GM19023 (cell line): ENCODE measurements at regions not wholly inside any gene's neighbourhood (a gene's known extent, or its start where the extent isn't known, plus 50 kb on each side); places are given as distances from the start of the nearest gene placed in this dataset.

Experiments
- ATAC-seq: cut with Tn5 transposase; IDR thresholded peaks from one replicate; pipeline ENCODE4 v1.9.1; 2021; ENCODE audit warnings: mild to moderate bottlenecking, moderate library complexity; ENCODE audit not compliant: unreplicated experiment

- no peak for ATAC-seq
These were observed 175.8 kb upstream of the RALGAPA2 start for GRCh38 chr20:20888266-20888656.

- no peak for ATAC-seq
These were observed 175.3 kb upstream of the RALGAPA2 start for GRCh38 chr20:20887593-20888265.

GRCh38 chr20:20881808-20882207 lies 169.4 kb upstream of the RALGAPA2 start:
- no peak for ATAC-seq

GRCh38 chr20:20877079-20877478 lies 164.6 kb upstream of the RALGAPA2 start:
- no peak for ATAC-seq

- ATAC-seq, result no peak
These were observed 163.3 kb upstream of the RALGAPA2 start for GRCh38 chr20:20875716-20876115.

- no peak for ATAC-seq
These were observed 160.0 kb upstream of the RALGAPA2 start for GRCh38 chr20:20872428-20872827.

- ATAC-seq, result no peak
These were observed 156.8 kb upstream of the RALGAPA2 start for GRCh38 chr20:20869161-20869775.

- ATAC-seq, result no peak
These were observed 152.1 kb upstream of the RALGAPA2 start for GRCh38 chr20:20864351-20865096.

GRCh38 chr20:20860078-20860806 lies 147.8 kb upstream of the RALGAPA2 start:
- ATAC-seq, result peak; percentile 95

GRCh38 chr20:20859510-20859909 lies 147.1 kb upstream of the RALGAPA2 start:
- no peak for ATAC-seq

GRCh38 chr20:20856956-20857355 lies 144.5 kb upstream of the RALGAPA2 start:
- no peak for ATAC-seq

GRCh38 chr20:20856306-20856705 lies 143.9 kb upstream of the RALGAPA2 start:
- ATAC-seq, result no peak

GRCh38 chr20:20851385-20851784 lies 138.9 kb upstream of the RALGAPA2 start:
- ATAC-seq, result no peak

- no peak for ATAC-seq
These were observed 138.0 kb upstream of the RALGAPA2 start for GRCh38 chr20:20850407-20850806.

GRCh38 chr20:20849161-20849560 lies 136.7 kb upstream of the RALGAPA2 start:
- no peak for ATAC-seq

GRCh38 chr20:20847814-20848213 lies 135.4 kb upstream of the RALGAPA2 start:
- no peak for ATAC-seq

- ATAC-seq, result no peak
These were observed 131.5 kb upstream of the RALGAPA2 start for GRCh38 chr20:20843982-20844381.

GRCh38 chr20:20839771-20840170 lies 127.3 kb upstream of the RALGAPA2 start:
- ATAC-seq, result no peak

GRCh38 chr20:20837574-20838021 lies 125.2 kb upstream of the RALGAPA2 start:
- ATAC-seq, result no peak

GRCh38 chr20:20836836-20837235 lies 124.4 kb upstream of the RALGAPA2 start:
- ATAC-seq, result no peak

GRCh38 chr20:20835897-20836296 lies 123.5 kb upstream of the RALGAPA2 start:
- ATAC-seq, result no peak
